DMS 273 treated with DMSO at 0.1 percent for 48 hours (cell line): ENCODE measurements at regions not wholly inside any gene's neighbourhood (a gene's known extent, or its start where the extent isn't known, plus 50 kb on each side); places are given as distances from the start of the nearest gene placed in this dataset.
"Not testable (repeated sequence)": the region's sequence is repeated elsewhere in the genome, so short reads cannot be mapped to it uniquely, and the experiment has no call there.

Experiments used
- DNase-seq: peaks from one replicate; lab custom pipeline; 2025; lab: John Stamatoyannopoulos, UW

DNA sequence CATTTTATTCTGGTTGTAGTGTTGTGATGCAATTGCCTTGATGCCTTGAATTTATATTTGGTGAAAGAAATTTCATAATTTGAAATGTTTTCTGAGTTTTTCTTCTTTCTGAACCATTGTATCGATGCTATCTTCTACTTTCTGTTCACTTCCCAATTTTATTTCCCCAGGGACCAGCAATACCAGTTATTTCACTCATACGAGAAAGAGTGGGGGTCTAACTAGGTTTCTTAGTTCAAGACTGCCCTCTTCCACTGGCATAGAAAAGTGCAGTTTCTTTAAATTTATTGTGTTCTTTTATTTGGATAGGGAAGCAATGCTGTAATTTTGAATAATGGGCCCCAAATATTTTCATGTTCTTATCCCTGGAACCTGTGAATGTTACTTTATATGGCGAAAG, 544.0 kb upstream of the ADGRL3 start:
- no peak for DNase-seq

DNA sequence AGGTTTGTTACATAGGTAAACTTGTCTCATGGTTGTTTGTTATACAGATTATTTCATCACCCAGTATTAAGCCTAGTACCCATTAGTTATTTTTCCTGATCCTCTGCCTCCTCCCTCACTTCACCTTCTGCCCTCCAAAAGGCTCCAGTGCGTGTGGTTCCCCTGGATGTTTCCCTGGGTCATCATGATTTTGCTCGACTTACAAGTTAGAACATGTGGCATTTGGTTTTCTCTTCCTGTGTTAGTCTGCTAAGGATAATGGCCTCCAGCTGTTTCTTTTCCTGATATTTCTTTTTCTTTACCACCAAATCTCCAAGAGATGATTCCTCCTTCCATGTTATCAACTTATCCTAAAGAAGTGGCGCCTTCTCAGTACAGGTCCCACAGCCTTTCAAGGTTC, 543.1 kb upstream of the ADGRL3 start:
- no peak for DNase-seq

DNA sequence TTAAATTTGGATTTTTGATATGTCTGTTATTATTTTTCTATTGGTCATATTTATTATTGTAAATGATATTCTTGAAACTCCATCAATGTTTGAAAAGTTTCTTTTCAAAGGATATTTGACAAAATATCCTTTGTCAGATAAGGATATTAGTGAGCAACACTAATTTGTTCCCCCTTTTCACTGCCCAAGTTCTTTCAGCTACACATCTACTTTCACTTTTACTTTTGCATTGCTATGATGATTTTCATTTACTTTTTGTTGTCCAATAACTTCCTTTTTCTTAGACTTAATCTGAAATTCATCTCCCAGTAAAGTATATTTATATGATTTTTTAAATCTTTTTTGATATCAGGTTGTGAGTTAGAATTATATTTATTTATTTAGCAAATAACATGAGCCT, 542.3 kb upstream of the ADGRL3 start:
- no peak for DNase-seq

DNA sequence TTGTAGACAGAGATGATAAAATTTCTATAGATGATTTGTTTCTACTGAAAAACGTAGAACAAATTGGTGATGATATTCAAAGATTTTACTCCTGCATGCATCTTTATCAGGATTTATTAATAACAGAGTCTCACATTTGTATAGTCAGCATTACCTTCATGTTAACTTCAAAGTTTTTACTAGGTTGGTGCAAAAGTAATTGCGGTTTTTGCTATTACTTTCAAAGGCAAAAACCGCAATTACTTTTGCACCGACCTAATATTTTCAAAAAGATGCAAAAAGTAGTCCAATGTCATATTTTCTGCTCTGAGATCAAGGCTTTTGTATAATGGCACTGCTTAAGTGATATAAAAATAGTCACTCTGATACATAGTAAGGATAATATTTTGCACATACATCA, 536.4 kb upstream of the ADGRL3 start:
- no peak for DNase-seq

DNA sequence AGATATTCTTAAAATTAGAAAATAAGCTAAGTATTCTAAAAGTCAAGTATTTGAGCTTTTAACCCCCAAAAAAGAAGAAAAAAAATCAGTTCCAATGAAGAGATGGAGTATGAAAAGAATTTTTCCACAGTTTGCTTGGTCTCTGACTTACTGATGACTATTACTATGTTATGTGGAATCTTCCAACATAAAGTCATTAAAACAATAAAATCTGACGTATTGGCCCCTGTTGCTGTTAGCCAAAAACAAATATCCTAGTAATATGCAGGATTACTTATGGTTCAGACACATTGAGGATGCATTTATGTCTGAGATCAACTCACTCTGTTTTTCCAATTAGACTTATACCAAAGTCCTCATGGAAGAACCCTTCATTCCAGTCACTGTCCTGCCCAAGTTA, 517.2 kb upstream of the ADGRL3 start:
- DNase-seq = no peak

DNA sequence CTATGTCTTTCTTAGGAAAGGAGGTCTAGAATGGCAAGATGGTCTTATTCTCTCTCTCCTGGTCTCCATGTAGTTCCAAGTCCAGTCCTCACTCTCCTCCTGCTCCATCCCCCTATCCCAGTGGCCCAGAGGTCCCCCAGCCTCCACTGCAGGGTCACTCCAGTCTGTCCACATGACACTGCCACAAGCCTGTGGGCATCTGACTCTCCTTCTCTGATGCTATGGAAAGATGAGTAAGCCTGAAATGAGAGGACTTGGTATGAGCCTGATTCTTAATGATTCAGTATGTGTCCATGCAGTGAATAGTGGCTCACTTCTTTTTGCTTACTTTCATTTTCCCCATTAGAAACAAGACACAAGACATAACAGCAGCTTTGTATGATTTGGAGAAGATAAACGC, 516.8 kb upstream of the ADGRL3 start:
- DNase-seq = no peak

DNA sequence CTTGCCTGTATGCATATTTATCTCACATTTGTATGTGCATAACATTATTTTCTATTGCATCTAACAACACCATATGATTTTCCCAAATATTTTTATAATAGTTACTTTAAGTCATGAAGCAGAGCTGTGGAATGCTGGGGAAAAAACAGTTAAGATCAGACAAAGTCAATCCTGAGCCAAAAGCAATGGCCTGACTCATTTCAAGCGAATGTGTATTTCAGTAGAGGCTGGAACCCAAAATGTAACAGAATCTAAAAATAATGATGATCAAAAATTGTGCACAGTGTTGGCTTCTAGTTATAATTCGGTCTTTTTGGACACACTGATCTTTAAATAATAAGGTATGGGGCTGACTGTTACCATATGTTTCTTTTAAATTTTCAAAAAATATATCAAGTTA, 516.2 kb upstream of the ADGRL3 start:
- DNase-seq = no peak

DNA sequence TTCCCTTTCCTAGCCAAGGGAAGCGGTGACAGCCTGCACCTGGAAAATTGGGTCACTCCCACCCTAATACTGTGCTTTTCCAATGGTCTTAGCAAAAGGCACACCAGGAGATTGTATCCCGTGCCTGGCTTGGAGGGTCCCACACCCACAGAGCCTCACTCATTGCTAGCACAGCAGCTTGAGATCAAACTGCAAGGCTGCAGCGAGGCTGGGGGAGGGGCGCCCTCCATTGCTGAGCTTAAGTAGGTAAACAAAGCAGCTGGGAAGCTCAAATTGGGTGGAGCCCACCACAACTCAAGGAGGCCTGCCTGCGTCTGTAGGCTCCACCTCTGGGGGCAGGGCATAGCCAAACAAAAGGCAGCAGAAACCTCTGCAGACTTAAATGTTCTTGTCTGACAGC, 504.1 kb upstream of the ADGRL3 start:
- not testable (repeated sequence) for DNase-seq

DNA sequence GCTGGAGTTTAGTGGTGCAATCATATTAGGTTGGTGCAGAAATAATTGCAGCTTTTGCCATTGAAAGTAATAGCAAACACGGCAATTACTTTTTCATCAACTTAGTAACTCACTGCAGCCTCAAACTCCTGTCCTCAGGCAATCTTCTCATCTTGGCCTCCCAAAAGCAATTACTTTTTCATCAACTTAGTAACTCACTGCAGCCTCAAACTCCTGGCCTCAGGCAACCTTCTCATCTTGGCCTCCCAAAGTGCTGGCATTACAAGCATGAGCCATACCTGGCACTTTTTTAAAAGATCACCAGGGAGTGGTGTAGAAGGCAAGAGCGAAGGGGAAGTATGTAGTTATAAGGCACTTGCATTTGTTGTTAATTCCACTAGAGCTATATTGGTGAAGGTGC, 491.1 kb upstream of the ADGRL3 start:
- DNase-seq = no peak

DNA sequence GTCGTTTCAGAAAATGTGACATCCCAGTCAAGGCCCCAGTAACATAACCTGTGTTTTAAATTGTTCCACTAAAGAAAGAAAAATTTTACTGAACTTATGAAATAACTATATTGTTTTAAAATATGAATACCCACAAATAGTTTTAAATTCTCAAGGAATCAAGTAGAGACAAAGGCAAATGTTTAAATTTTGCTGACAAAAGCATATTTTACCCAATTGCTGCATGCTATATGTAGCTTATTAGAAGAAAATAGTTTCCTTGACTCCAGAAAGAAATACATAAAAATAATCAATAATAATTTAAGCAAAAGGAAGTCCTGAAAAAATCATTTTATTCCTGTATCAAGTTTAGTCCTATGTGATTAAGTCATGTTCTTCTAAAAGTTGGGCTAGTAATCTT, 481.3 kb upstream of the ADGRL3 start:
- DNase-seq = no peak

DNA sequence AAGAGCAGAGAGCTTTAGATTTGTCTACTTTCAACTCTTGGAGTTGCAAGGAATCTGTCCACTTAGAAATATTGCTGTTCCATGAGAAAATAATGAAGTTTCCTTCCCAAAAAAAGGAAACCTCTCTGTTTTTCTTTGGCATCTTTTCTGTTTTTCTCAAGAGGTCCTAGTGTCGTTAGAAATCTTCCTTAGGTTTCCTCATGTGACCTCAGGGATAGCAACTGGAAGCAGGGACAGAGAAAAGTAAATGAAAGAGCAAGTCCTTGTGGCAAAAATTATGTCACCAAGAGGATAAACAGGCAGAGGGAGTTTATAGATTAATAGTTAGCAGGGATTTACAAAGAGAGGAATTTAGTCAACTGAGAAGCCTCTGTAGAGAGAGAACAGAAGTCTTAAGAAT, 478.4 kb upstream of the ADGRL3 start:
- no peak for DNase-seq

DNA sequence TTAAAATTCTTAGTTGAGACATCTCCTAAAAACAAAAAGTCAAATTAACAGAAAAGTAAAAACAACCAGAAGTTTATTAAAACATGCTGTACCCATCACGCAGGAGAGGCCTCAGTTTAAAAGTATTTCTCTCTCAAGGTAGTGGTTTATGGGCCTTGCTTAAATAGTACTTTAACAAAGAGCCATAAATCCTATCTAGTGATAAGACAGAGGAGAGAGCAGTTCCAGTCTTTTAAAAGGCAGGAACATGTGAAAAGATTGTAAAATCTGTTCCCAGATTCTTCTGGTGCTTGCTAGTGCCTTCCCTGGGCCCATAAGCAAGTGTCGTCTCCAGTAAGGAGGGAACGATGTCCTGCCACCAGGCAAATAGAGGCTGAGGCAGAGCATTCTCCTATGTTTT, 476.3 kb upstream of the ADGRL3 start:
- no peak for DNase-seq

DNA sequence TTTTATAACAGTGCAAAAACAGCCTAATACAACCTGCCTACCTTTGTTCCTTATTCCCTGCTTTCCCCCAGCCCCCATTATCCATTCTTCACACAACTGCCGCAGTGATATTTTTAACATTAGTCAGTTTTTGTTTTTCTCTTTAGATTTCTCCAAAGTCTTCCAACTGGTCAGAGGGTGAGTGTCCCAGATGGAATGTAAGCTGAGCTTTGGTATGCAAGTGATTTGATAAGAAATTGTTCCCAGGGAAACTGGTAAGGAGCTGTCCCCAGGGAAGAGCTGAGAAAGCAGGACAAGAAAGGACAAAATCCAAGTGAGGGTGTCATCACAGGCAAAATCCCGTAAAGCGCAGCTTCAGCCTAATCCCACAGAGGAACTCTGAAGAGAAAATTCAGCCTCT, 475.5 kb upstream of the ADGRL3 start:
- DNase-seq = no peak

DNA sequence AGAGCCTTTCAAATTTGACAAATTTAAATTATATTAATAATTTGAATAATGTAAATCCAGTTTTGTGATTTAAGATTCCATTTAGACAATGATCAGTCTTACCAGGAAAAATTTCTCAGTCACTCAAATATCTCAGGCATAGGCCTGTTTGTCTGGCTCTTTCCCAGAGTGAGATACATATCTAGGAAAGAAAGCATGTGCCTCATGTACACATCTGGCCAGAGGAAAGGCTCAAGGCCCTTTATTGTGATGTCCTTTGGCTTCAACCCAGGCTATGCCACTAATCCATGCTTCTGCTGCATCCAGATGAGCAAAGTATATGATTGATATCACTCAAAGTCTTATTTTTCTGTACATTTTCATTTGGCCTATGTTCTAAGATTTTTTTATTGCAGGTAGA, 473.3 kb upstream of the ADGRL3 start:
- DNase-seq = no peak

DNA sequence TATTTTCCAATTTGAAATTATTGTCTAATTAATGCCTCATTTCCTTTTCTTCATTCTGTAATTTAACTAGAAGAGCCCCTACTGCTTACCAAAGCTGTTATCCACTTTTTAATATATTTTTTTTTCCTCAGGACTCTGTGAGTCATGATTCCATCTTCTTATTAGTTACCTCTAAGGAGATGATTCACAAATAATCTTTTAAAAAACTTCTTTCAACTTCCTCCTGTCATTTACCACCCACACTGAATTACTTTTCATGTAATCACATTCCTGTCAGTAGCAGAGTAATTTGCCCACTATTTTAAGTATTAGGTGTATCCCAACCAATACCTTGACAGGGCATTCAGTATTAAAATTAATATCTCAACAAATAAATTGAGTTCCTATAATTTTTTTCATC, 470.9 kb upstream of the ADGRL3 start:
- DNase-seq = no peak

DNA sequence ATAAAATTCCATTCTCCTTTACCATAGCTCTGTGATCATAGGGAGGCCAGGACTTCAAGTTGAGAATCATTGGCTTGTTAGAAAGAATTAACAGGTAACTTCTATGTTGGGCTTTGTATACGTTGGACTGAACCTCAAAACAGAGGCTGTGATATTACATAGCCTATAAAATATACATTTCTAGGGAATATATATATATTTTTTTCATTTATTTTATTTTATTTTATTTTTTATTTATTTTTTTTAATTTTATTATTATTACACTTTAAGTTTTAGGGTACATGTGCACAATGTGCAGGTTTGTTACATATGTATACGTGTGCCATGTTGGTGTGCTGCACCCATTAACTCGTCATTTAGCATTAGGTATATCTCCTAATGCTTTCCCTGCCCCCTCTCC, 470.4 kb upstream of the ADGRL3 start:
- DNase-seq = not testable (repeated sequence)

DNA sequence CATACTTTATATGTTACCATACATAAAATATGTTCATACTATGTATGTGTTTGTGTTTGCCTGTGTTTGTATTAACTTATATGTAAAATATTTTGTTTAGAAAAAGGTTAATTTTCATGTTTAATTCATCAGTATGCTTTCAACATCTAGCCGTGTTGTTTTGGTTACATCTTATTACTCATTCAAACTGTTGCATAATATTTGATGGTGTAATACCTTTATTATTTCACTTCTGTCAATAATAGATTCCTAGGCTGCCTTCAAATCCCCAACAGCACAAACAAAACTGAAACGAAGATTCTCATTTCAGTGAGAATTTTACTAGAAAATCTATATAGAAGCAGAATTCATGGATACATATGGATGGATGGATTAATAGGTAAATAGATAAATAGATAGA, 462.3 kb upstream of the ADGRL3 start:
- DNase-seq = no peak

DNA sequence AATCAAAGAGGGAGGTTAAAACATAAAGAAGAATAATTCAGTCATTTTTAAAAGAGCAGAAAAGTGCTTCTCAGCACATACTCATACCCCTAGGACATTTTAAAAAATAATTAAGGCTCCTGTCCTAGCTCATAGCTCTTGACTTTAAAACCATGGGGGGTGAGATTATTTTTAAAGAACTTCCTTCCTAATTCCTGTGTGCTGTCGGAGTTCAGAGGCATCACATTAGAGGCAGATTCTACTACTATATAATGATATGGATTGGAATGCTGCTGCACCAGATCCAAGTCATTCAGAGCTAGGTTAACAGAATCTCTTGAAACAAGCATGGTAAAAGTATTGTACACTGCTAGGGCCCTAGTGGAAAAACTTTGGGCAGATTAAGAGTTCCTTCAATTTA, 456.5 kb upstream of the ADGRL3 start:
- no peak for DNase-seq

DNA sequence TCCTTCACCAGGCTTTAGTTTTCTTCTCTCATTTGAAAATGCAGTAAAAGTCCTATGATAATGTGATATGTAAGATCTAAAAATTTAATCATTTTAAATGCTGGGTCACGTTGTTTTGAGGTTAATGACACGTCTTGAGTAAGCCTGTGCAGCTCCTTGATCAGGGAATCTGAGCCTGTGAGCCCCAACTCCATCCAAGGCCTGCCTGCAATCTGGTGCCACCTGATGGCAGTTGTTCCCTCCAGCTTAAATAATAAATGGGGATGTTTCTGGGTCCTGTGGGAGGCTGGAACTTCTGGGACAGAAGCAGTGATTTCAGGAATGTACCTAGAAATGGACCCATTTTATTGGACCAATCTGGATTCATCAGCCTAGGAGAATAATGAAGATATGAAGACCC, 455.4 kb upstream of the ADGRL3 start:
- DNase-seq = no peak

DNA sequence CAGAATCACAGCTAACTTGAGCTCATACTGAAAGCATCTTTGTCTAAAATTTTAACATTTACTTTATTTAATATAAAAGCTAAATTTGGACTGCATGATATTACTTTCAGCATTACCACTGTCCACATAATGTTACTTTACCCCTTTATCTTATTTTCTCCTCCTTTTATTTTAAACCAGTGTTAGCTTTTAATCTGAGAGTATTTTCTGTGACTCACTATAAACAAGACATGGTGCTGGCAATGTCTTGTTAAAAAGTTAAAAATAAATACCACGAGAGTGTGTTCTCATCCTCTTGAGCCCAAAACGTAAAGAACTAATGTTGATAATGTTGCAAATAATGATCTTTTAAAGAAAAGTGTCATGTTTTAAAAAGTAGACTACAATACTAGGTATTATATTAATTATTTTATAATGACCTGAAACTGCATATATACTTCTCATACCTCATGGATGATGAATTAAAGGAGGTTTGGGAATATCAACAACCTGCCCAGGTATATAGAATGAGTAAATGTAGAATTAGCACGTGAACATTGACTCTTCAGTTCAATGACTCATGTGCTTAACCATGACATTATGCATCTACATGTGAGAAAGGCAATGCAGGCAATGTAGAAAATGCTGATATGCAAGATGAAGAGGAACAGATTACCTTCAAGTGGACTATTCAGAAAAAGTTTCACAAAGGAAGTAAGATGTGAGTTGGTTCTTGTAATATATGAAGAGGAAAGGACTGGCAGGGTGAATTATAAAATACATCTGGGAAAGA, 454.1 kb upstream of the ADGRL3 start:
- no peak for DNase-seq

DNA sequence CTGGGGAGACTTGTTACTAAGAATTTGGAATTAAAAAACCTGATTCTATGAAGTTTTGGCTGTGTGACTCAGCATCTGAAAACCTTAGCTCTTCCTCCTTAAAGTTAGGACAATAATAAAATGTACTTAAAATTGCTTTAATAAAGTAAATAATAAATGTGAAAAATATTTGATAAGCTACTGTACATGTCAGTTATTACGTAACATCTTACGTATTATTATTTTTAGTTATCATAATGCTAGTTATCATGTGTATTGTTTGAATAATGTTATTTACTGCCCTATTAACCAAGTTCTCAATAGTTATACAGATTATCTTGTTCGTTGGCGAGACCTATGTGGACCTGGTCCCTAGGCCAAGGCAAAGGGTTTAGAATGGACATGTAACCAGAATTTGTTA, 449.2 kb upstream of the ADGRL3 start:
- no peak for DNase-seq

DNA sequence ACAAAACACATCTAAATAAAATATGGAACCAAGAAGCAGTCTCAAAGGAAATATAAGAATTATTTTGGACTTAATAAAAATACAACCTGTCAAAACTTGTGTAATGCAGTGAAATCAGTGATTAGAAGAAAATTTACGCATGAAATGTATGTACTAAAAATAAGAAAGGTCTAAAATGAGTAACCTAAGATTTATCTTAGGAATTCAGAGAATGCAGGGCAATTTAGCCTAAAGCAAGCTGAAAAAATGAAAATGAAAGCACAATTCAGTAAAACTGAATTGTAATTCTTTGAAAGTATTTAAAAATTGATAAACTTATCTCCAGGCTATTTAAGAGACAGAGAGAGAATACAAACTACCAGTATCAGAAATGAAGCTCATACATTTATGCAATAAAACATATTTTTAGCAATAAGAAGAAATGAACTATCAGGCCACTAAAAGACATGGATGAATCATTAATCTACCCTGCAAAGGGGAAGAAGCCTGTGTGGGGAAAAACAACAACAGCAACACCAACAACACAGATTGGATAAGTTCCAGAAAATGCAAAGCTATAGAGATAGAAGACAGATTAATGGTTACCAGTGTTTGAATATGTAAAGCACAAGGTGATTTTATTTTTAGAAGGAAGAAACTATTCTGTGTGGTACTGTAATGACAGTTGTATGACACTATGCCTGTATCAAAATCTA, 442.0 kb upstream of the ADGRL3 start:
- no peak for DNase-seq

DNA sequence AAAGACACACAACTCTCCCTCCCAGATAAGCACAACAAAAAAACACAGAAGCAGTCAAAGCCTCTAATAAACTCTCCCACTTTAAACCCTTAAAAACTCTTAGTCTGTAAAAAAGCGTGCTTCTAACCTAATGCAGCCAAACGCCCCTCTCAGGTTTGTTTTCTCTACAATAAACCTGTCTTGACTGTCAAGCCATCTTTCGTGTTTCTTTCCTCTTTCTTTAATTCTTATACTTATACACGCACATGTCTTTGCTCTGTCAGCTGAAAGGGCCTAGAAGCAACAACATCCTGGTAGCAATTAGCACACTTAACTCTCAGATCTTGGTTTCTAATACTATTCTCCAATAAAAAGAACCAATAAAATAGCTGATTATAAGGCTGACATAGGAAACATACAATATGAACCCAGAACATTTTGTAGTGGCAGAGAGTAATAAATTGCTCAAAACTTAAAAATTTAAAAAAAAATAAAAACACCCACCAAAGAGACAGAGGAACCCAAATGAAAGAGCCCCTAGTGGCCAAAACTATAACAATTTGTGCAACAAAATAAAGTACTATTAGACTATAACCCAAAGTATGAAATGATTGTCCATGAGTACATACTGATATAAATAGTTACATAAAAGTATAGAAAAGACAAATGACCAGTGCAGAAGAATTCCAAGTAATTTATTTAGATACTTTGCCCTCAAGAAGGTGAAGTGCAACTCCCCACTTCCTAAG, 440.4 kb upstream of the ADGRL3 start:
- DNase-seq = no peak
